HG03095 (cell line): ENCODE measurements at regions not wholly inside any gene's neighbourhood (a gene's known extent, or its start where the extent isn't known, plus 50 kb on each side); places are given as distances from the start of the nearest gene placed in this dataset.
"Not testable (repeated sequence)": the region's sequence is repeated elsewhere in the genome, so short reads cannot be mapped to it uniquely, and the experiment has no call there.

Experiments used
- ATAC-seq: cut with Tn5 transposase; IDR thresholded peaks from one replicate; pipeline ENCODE4 v1.9.1; 2021; ENCODE audit warnings: moderate library complexity; ENCODE audit not compliant: unreplicated experiment

- ATAC-seq = not testable (repeated sequence)
Measured at GRCh38 chr2:131636704-131637308, 109.1 kb downstream of the CCDC74A start.

- not testable (repeated sequence) for ATAC-seq
Measured at GRCh38 chr2:131639001-131639620, 111.4 kb downstream of the CCDC74A start.

- ATAC-seq = no peak
Measured at GRCh38 chr2:131641414-131642206, 113.9 kb downstream of the CCDC74A start.

- not testable (repeated sequence) for ATAC-seq
Measured at GRCh38 chr2:131643180-131643579, 115.5 kb downstream of the CCDC74A start.

GRCh38 chr2:131645177-131645765 lies 117.6 kb downstream of the CCDC74A start:
- ATAC-seq = no peak

- not testable (repeated sequence) for ATAC-seq
Measured at GRCh38 chr2:131646220-131646619, 118.5 kb downstream of the CCDC74A start.

- no peak for ATAC-seq
Measured at GRCh38 chr2:131646669-131647297, 119.1 kb downstream of the CCDC74A start.

- not testable (repeated sequence) for ATAC-seq
Measured at GRCh38 chr2:131648565-131648964, 120.9 kb downstream of the CCDC74A start.

GRCh38 chr2:131652246-131652645 lies 124.6 kb downstream of the CCDC74A start:
- ATAC-seq = not testable (repeated sequence)

- not testable (repeated sequence) for ATAC-seq
Measured at GRCh38 chr2:131654107-131654506, 126.4 kb downstream of the CCDC74A start.

GRCh38 chr2:131656816-131657633 lies 129.3 kb downstream of the CCDC74A start:
- no peak for ATAC-seq

- ATAC-seq = no peak
Measured at GRCh38 chr2:131657895-131658768, 130.4 kb downstream of the CCDC74A start.

GRCh38 chr2:131658769-131659131 lies 131.1 kb downstream of the CCDC74A start:
- no peak for ATAC-seq

GRCh38 chr2:131659168-131659572 lies 131.5 kb downstream of the CCDC74A start:
- ATAC-seq = no peak

- ATAC-seq = not testable (repeated sequence)
Measured at GRCh38 chr2:131661101-131661782, 133.6 kb downstream of the CCDC74A start.

- ATAC-seq = not testable (repeated sequence)
Measured at GRCh38 chr2:131661884-131662535, 134.3 kb downstream of the CCDC74A start.

GRCh38 chr2:131663501-131663900 lies 135.8 kb downstream of the CCDC74A start:
- ATAC-seq = not testable (repeated sequence)

GRCh38 chr2:131665716-131666115 lies 138.0 kb downstream of the CCDC74A start:
- not testable (repeated sequence) for ATAC-seq
